ENCODE measurements at regions not wholly inside any gene's neighbourhood (a gene's known extent, or its start where the extent isn't known, plus 50 kb on each side); places are given as distances from the start of the nearest gene placed in this dataset.

GRCh38 chr6:103178193-103178592, 1681.5 kb downstream of the HACE1 start:
- no peak for TF ChIP-seq CTCF (IDR thresholded peaks at IDR 0.05; ENCODE audit: low read length)
- no peak for TF ChIP-seq EZH2 (IDR thresholded peaks at IDR 0.05; ENCODE audit: borderline replicate concordance, low read length)

Measured in OCI-LY1 (cell line).